SH-SY5Y (cell line): ENCODE measurements at regions not wholly inside any gene's neighbourhood (a gene's known extent, or its start where the extent isn't known, plus 50 kb on each side); places are given as distances from the start of the nearest gene placed in this dataset.

ENCODE experiments used
- GATA2 ChIP-seq: IDR thresholded peaks from 2 replicates; pipeline ENCODE4 v1.6.1; 2011; ENCODE audit warnings: mild to moderate bottlenecking, low read depth, low read length
- GATA3 ChIP-seq: IDR thresholded peaks from 2 replicates; pipeline ENCODE4 v1.6.1; 2011; ENCODE audit warnings: low read depth, mild to moderate bottlenecking, low read length, moderate library complexity

GRCh38 chr3:166986000-166986399, 394.1 kb downstream of the ZBBX start:
- TF ChIP-seq GATA2 (no peak), GATA3 (no peak)

GRCh38 chr3:166962911-166963310, 417.2 kb downstream of the ZBBX start:
- TF ChIP-seq GATA2 = no peak
- TF ChIP-seq GATA3 = no peak

DNA sequence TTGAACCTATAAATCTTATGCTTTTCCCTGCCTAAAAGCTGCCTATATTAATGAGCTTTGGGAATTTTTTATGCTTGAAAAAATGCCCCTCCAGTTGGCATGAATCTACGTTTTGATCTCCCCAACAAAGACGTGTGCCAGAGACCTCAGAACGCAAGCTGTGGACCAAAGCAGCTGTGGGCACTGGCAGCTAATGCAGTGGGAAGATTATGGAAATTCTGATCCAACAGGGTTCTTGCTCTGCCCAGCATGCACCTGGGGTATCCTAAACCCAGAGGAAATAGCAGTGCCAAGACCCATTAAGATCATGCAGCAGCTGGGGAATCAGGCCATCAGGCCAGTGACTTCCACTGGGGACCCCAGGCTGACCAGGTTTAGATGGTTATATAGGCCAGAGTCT, 423.0 kb downstream of the ZBBX start:
- no peak for TF ChIP-seq GATA3
- TF ChIP-seq GATA2 = no peak

- TF ChIP-seq GATA2 (no peak), GATA3 (no peak)
These were observed 424.7 kb downstream of the ZBBX start for GRCh38 chr3:166955201-166955939.

- no peak for TF ChIP-seq GATA2
- TF ChIP-seq GATA3 = no peak
These were observed 445.2 kb downstream of the ZBBX start for GRCh38 chr3:166934879-166935278.

DNA sequence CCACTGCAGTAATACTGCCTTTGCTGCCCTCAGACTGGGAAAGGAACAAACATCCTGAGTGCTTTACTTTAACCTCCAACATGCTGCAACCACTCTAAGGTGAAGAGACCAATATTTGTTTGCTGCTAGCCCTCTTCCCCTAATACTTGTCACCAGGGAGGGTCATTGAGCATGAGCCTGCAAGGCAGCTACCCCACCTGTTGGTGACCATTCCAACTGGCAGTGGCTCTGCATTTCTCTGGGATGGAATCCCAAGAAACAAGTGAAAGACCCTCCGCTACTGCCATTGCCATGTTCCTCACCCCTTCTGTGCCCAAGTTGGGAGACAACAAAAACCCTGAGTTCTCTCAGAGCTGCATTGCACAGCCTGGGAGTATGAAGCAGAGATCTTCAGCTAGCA, 462.7 kb downstream of the ZBBX start:
- TF ChIP-seq GATA2 (no peak), GATA3 (no peak)

GRCh38 chr3:166902374-166902773, 477.7 kb downstream of the ZBBX start:
- no peak for TF ChIP-seq GATA3
- no peak for TF ChIP-seq GATA2

DNA sequence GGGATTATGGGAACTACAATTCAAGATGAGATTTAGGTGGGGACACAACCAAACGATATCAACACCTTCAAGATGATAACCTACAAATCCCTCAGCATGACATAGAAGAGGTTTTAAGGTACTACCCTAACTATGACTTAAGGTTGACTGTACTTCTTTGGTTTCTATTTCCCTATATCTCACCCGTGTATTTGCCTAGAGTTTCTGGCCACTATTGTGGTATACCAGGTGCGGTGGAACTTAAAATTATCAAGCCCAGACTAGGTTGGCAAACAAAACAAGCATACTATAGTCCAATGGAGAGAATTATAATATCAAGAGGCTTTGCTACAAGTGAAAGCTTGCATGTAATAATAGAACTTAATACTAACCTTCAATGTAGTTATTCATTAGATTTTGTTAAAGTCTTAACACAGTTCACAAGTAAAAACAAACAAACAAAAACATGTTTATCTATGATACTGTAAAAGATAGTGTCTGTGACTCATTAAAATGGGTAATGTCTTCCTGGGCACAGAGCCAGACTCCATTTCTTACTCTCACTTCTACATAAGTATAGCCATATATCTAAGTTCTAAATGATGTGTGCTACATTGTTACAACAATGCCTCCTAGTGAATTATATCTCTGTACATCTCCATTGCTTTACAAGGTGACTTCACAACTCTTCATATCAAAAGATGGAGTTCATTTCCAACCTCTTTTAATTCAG, 479.1 kb downstream of the ZBBX start:
- no peak for TF ChIP-seq GATA3
- TF ChIP-seq GATA2 = no peak

- no peak for TF ChIP-seq GATA3
- no peak for TF ChIP-seq GATA2
These were observed 482.3 kb downstream of the ZBBX start for GRCh38 chr3:166897811-166898210.

- no peak for TF ChIP-seq GATA3
- no peak for TF ChIP-seq GATA2
These were observed 490.9 kb downstream of the ZBBX start for GRCh38 chr3:166889241-166889640.

DNA sequence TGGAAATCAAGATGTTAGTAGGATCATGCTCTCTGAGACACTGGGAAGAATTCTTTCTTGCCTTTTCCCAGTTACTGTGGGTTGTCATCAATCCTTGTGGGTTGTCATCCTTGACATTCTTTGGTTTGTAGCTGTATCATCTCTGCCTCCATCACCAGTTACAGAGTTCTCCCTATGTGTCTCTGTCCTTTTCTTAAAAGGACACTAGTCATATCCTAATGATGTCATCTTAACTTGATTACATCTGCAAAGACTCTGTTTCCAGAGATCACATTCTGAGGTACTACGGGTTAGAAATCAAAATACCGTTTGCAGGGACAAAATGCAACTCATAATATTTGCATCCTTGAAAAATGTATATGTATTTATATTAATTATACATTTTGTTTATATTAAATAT, 500.4 kb downstream of the ZBBX start:
- TF ChIP-seq GATA3 = no peak
- TF ChIP-seq GATA2 = no peak

DNA sequence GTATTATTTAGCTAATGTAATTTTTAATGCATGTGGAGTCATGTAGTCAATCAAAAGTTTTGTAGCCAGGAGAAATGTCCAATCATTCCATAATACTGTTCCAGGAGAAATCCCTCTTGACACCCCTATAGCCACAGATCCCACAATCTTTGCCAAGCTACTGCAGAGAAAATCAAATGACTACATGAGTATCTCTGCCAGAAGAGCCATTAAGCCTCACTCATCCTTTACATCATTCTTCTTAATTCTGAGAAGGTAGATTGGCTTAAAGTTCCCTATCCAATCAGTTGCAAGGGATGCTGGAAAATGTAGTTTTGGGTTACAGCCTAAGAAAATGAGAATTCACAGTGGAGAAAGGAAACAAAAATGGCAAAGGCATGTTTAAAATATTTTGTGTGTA, 502.1 kb downstream of the ZBBX start:
- TF ChIP-seq GATA3 (no peak), GATA2 (no peak)

GRCh38 chr3:166864473-166865467, 515.3 kb downstream of the ZBBX start:
- TF ChIP-seq GATA3 (no peak), GATA2 (no peak)

- TF ChIP-seq GATA3 (no peak), GATA2 (no peak)
These were observed 519.9 kb downstream of the ZBBX start for GRCh38 chr3:166860217-166860616.

DNA sequence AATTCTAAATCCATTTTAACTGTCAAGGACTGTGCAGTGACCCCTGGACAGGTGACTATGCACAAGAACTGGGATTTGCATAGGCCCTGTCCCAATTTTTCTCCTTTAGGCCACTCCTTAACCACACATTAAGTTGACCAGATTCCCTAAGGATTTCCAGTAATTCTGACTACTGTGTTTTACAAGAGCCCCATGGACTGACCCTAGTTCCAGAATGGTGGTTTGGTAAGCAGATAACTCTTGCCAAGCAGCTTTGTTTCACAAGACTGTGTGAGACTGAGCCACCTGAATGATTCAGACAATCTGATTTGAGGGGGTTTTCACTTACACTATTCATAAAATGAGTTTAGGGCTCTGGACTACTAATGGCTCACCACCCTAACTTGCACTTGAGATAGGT, 535.8 kb downstream of the ZBBX start:
- no peak for TF ChIP-seq GATA3
- no peak for TF ChIP-seq GATA2

GRCh38 chr3:166837535-166837934, 542.6 kb downstream of the ZBBX start:
- TF ChIP-seq GATA3 (no peak), GATA2 (no peak)
